Hepatocyte (in vitro differentiated cells): ENCODE measurements at regions not wholly inside any gene's neighbourhood (a gene's known extent, or its start where the extent isn't known, plus 50 kb on each side); places are given as distances from the start of the nearest gene placed in this dataset.

ENCODE experiments used
- CTCF ChIP-seq: fragments of 200-600 bp; sonication (generic); IDR thresholded peaks from 2 replicates; pipeline ENCODE4 v1.5.1; 2016; ENCODE audit warnings: antibody characterized with exemption, mild to moderate bottlenecking; ENCODE audit not compliant: poor library complexity
- EZH2 ChIP-seq: fragments of 200-600 bp; sonication (generic); IDR thresholded peaks from 2 replicates; pipeline ENCODE4 v1.6.1; 2016; ENCODE audit warnings: antibody characterized with exemption, mild to moderate bottlenecking, borderline replicate concordance
- EZH2phosphoT487 ChIP-seq: fragments of 200-600 bp; sonication (generic); IDR thresholded peaks from one replicate; pipeline ENCODE4 v1.6.1; 2018; ENCODE audit warnings: antibody characterized with exemption, mild to moderate bottlenecking, low read depth, moderate library complexity; ENCODE audit not compliant: unreplicated experiment, severe bottlenecking

- TF ChIP-seq CTCF (no peak), EZH2phosphoT487 (no peak), EZH2 (no peak)
These were observed 887.4 kb downstream of the TMTC2 start for GRCh38 chr12:83574142-83574541.
